HEK293 (cell line): ENCODE measurements at regions not wholly inside any gene's neighbourhood (a gene's known extent, or its start where the extent isn't known, plus 50 kb on each side); places are given as distances from the start of the nearest gene placed in this dataset.

ENCODE experiments used
- CTCF ChIP-seq: fragments of 450-650 bp; formaldehyde crosslinking; IDR thresholded peaks from 2 replicates; pipeline ENCODE4 v1.5.1; 2016; ENCODE audit warnings: missing biosample characterization, missing genetic modification characterization
- PBX3 ChIP-seq: sonication (generic); formaldehyde crosslinking; IDR thresholded peaks from 2 replicates; pipeline ENCODE4 v1.8.1; 2022; ENCODE audit warnings: mild to moderate bottlenecking, moderate library complexity, missing genetic modification reagents
- REST ChIP-seq: fragments of 450-650 bp; formaldehyde crosslinking; IDR thresholded peaks from 2 replicates; pipeline ENCODE4 v1.5.1; 2016; ENCODE audit warnings: missing biosample characterization, missing genetic modification characterization
- YY1 ChIP-seq: fragments of 450-650 bp; formaldehyde crosslinking; IDR thresholded peaks from 2 replicates; pipeline ENCODE4 v1.5.1; 2018; ENCODE audit warnings: missing biosample characterization, missing genetic modification characterization
- ZFP3 ChIP-seq: fragments of 450-650 bp; formaldehyde crosslinking; IDR thresholded peaks from 2 replicates; pipeline ENCODE4 v1.5.1; 2016; ENCODE audit warnings: low read depth, missing biosample characterization, missing genetic modification characterization
- ZFP41 ChIP-seq: fragments of 450-650 bp; formaldehyde crosslinking; IDR thresholded peaks from 2 replicates; pipeline ENCODE4 v1.5.1; 2016; ENCODE audit warnings: missing biosample characterization, missing genetic modification characterization, borderline replicate concordance
- ZNF23 ChIP-seq: fragments of 450-650 bp; formaldehyde crosslinking; IDR thresholded peaks from 2 replicates; pipeline ENCODE4 v1.5.1; 2016; ENCODE audit warnings: missing biosample characterization, missing genetic modification characterization, borderline replicate concordance
- ZNF501 ChIP-seq: fragments of 450-650 bp; formaldehyde crosslinking; IDR thresholded peaks from 2 replicates; pipeline ENCODE4 v1.5.1; 2016; ENCODE audit warnings: missing biosample characterization, missing genetic modification characterization
- ZNF530 ChIP-seq: fragments of 450-650 bp; formaldehyde crosslinking; IDR thresholded peaks from 2 replicates; pipeline ENCODE4 v1.5.1; 2016; ENCODE audit warnings: low read depth, missing biosample characterization, missing genetic modification characterization
- ZNF561 ChIP-seq: fragments of 450-650 bp; IDR thresholded peaks from 2 replicates; pipeline ENCODE4 v1.5.1; 2018; ENCODE audit warnings: missing biosample characterization, missing genetic modification characterization, borderline replicate concordance
- ZNF623 ChIP-seq: fragments of 450-650 bp; formaldehyde crosslinking; IDR thresholded peaks from 2 replicates; pipeline ENCODE4 v1.5.1; 2016; ENCODE audit warnings: missing biosample characterization, missing genetic modification characterization
- ZNF639 ChIP-seq: fragments of 450-650 bp; formaldehyde crosslinking; IDR thresholded peaks from 2 replicates; pipeline ENCODE4 v1.5.1; 2016; ENCODE audit warnings: missing biosample characterization, missing genetic modification characterization

- TF ChIP-seq ZNF639 (tag by site-specific recombination): no peak
- TF ChIP-seq PBX3: no peak
- TF ChIP-seq ZFP41 (tag by site-specific recombination): no peak
- no peak for TF ChIP-seq ZNF530
- TF ChIP-seq ZNF561: no peak
- no peak for TF ChIP-seq REST (tag by site-specific recombination)
- TF ChIP-seq ZNF23 (tag by site-specific recombination): no peak
- TF ChIP-seq CTCF (tag by site-specific recombination): no peak
- TF ChIP-seq ZFP3 (tag by site-specific recombination): no peak
- no peak for TF ChIP-seq YY1 (tag by site-specific recombination)
- TF ChIP-seq ZNF501 (tag by site-specific recombination): no peak
- no peak for TF ChIP-seq ZNF623 (tag by site-specific recombination)
Observed at GRCh38 chr16:50994995-50995394, 156.1 kb downstream of the SALL1 start.
